ENCODE measurements at regions not wholly inside any gene's neighbourhood (a gene's known extent, or its start where the extent isn't known, plus 50 kb on each side); places are given as distances from the start of the nearest gene placed in this dataset.
A peak's percentile ranks its signal among the peaks of the same experiment; 100 is the strongest.
"Not testable (repeated sequence)": the region's sequence is repeated elsewhere in the genome, so short reads cannot be mapped to it uniquely, and the experiment has no call there.

- no peak for DNase-seq
Measured at GRCh38 chr10:6716516-6716915, 136.4 kb upstream of the PRKCQ start.

- DNase-seq: no peak
Measured at GRCh38 chr10:6713716-6714115, 133.6 kb upstream of the PRKCQ start.

GRCh38 chr10:6713120-6713519 is 133.0 kb upstream of the PRKCQ start:
- DNase-seq: no peak

GRCh38 chr10:6711881-6712280 is 131.8 kb upstream of the PRKCQ start:
- no peak for DNase-seq

- peak; percentile 6 for DNase-seq
Measured at GRCh38 chr10:6711408-6711841, 131.3 kb upstream of the PRKCQ start.

GRCh38 chr10:6707352-6707751 is 127.3 kb upstream of the PRKCQ start:
- no peak for DNase-seq

- DNase-seq: no peak
Measured at GRCh38 chr10:6706725-6707124, 126.6 kb upstream of the PRKCQ start.

GRCh38 chr10:6704896-6705295 is 124.8 kb upstream of the PRKCQ start:
- DNase-seq: no peak

- not testable (repeated sequence) for DNase-seq
Measured at GRCh38 chr10:6702833-6703232, 122.8 kb upstream of the PRKCQ start.

GRCh38 chr10:6702030-6702429 is 122.0 kb upstream of the PRKCQ start:
- DNase-seq: no peak

GRCh38 chr10:6701289-6701688 is 121.2 kb upstream of the PRKCQ start:
- no peak for DNase-seq

- DNase-seq: no peak
Measured at GRCh38 chr10:6700066-6700465, 120.0 kb upstream of the PRKCQ start.

- DNase-seq: no peak
Measured at GRCh38 chr10:6699336-6699735, 119.3 kb upstream of the PRKCQ start.

GRCh38 chr10:6695519-6695918 is 115.4 kb upstream of the PRKCQ start:
- no peak for DNase-seq

GRCh38 chr10:6694447-6695140 is 114.5 kb upstream of the PRKCQ start:
- no peak for DNase-seq

GRCh38 chr10:6692856-6693255 is 112.8 kb upstream of the PRKCQ start:
- DNase-seq: no peak

GRCh38 chr10:6692103-6692502 is 112.0 kb upstream of the PRKCQ start:
- no peak for DNase-seq

GRCh38 chr10:6689036-6689435 is 109.0 kb upstream of the PRKCQ start:
- no peak for DNase-seq

- no peak for DNase-seq
Measured at GRCh38 chr10:6680735-6681134, 100.7 kb upstream of the PRKCQ start.

GRCh38 chr10:6678956-6679355 is 98.9 kb upstream of the PRKCQ start:
- DNase-seq: no peak

- no peak for DNase-seq
Measured at GRCh38 chr10:6678211-6678803, 98.2 kb upstream of the PRKCQ start.

- DNase-seq: not testable (repeated sequence)
Measured at GRCh38 chr10:6677129-6677528, 97.1 kb upstream of the PRKCQ start.

- DNase-seq: peak; percentile 17
Measured at GRCh38 chr10:6674291-6674690, 94.2 kb upstream of the PRKCQ start.

GRCh38 chr10:6671976-6672375 is 91.9 kb upstream of the PRKCQ start:
- no peak for DNase-seq

- DNase-seq: peak; percentile 37
Measured at GRCh38 chr10:6669269-6669859, 89.3 kb upstream of the PRKCQ start.

Data from MV-4-11 (cell line).